Astrocyte (in vitro differentiated cells and primary cell): ENCODE measurements at regions not wholly inside any gene's neighbourhood (a gene's known extent, or its start where the extent isn't known, plus 50 kb on each side); places are given as distances from the start of the nearest gene placed in this dataset.

Source experiments
- DNase-seq: peaks from one replicate; pipeline ENCODE4 v3.0.0-alpha.2; 2010; ENCODE audit warnings: low read depth
- FAIRE-seq: peaks from 2 replicates; lab custom pipeline; 2011; peaks lifted over from hg19 to GRCh38; lab: Jason Lieb, UNC
- H2AFZ ChIP-seq: 2 replicates; pipeline ENCODE4 v1.6.0; 2012; ENCODE audit warnings: low read depth, low read length, inconsistent platforms
- H3K27ac ChIP-seq: 2 replicates; pipeline ENCODE4 v1.5.1; 2011; ENCODE audit warnings: low read depth, low read length, inconsistent platforms
- H3K27me3 ChIP-seq: 2 replicates; pipeline ENCODE4 v1.6.0; 2011; ENCODE audit warnings: low read length, inconsistent platforms; ENCODE audit not compliant: insufficient read depth
- H3K36me3 ChIP-seq: 2 replicates; pipeline ENCODE4 v1.5.1; 2011; ENCODE audit warnings: low read length, inconsistent platforms; ENCODE audit not compliant: insufficient read depth
- H3K4me1 ChIP-seq: 2 replicates; pipeline ENCODE4 v1.5.1; 2011; ENCODE audit warnings: low read length, inconsistent platforms; ENCODE audit not compliant: insufficient read depth
- H3K4me2 ChIP-seq: 2 replicates; pipeline ENCODE4 v1.6.0; 2012; ENCODE audit warnings: low read length, inconsistent platforms
- H3K4me3 ChIP-seq: 2 replicates; pipeline ENCODE4 v1.5.1; 2011; ENCODE audit warnings: low read depth, mild to moderate bottlenecking, low read length, inconsistent platforms; ENCODE audit not compliant: insufficient read depth
- H3K79me2 ChIP-seq: 2 replicates; pipeline ENCODE4 v1.6.0; 2012; ENCODE audit warnings: mild to moderate bottlenecking, low read length, inconsistent platforms; ENCODE audit not compliant: insufficient read depth
- H3K9ac ChIP-seq: 2 replicates; pipeline ENCODE4 v1.6.0; 2012; ENCODE audit warnings: mild to moderate bottlenecking, low read length, inconsistent platforms
- H3K9me3 ChIP-seq: 2 replicates; pipeline ENCODE4 v1.5.1; 2012; ENCODE audit warnings: low read depth, mild to moderate bottlenecking, low read length, inconsistent platforms; ENCODE audit not compliant: insufficient read depth
- H4K20me1 ChIP-seq: 2 replicates; pipeline ENCODE4 v1.6.0; 2012; ENCODE audit warnings: low read length, inconsistent platforms; ENCODE audit not compliant: insufficient read depth
- H3K27ac Mint-ChIP-seq: one replicate; pipeline ENCODE4 v1.8.0; 2021; ENCODE audit warnings: mild to moderate bottlenecking, mixed read lengths; ENCODE audit not compliant: unreplicated experiment
- H3K27me3 Mint-ChIP-seq: one replicate; pipeline ENCODE4 v1.8.0; 2021; ENCODE audit warnings: low read depth, mixed read lengths; ENCODE audit not compliant: unreplicated experiment
- H3K36me3 Mint-ChIP-seq: one replicate; pipeline ENCODE4 v1.8.0; 2021; ENCODE audit warnings: low read depth, mixed read lengths; ENCODE audit not compliant: unreplicated experiment
- H3K4me1 Mint-ChIP-seq: one replicate; pipeline ENCODE4 v1.8.0; 2021; ENCODE audit warnings: low read depth, mixed read lengths; ENCODE audit not compliant: unreplicated experiment
- H3K4me3 Mint-ChIP-seq: one replicate; pipeline ENCODE4 v1.8.0; 2021; ENCODE audit warnings: mild to moderate bottlenecking, moderate library complexity, mixed read lengths; ENCODE audit not compliant: unreplicated experiment
- H3K9me3 Mint-ChIP-seq: one replicate; pipeline ENCODE4 v1.8.0; 2021; ENCODE audit warnings: mild to moderate bottlenecking, mixed read lengths; ENCODE audit not compliant: unreplicated experiment
- EZH2 ChIP-seq: IDR thresholded peaks from 2 replicates; pipeline ENCODE4 v1.6.1; 2012; ENCODE audit warnings: mild to moderate bottlenecking, low read length, inconsistent platforms; ENCODE audit not compliant: insufficient read depth
- TF ChIP-seq, protein P1 (sequence below): IDR thresholded peaks from 2 replicates; pipeline ENCODE4 v1.5.1; 2011; ENCODE audit warnings: low read depth, mild to moderate bottlenecking, inconsistent platforms, low read length, moderate library complexity; ENCODE audit not compliant: insufficient read depth

DNA sequence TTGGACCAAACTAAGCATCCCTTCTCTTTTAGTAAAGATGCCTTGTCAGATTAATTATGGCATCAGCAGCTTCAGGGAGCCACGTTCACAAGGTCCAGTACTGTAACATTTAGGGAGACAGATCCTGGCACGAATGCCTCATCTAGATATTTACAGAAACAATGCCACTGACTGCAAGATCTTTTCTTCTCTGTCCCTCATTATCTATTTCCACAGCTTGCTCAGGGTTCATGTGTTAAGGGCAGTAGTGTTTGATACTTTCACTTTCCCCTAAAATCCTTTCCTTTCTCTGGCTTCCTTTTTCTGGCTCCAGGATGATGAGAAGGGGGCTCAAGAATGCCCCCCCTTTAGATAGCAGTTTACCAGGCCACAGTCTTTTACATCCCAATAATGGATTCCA lies 393.9 kb downstream of the BCL11A start:
- no peak overlapping the region for H3K27ac ChIP-seq
- Mint-ChIP-seq H3K27me3 (peaks cover 6% of the 10 kb centered on the region), H3K36me3 (no peaks in the 10 kb centered on the region), H3K27ac (no peak overlapping the region), H3K9me3 (no peaks in the 10 kb centered on the region), H3K4me3 (no peak overlapping the region), H3K4me1 (no peaks in the 10 kb centered on the region)
- FAIRE-seq (no peak), DNase-seq (no peak)
- peaks cover 3% of the 10 kb centered on the region for H3K9me3 ChIP-seq
- no peaks in the 10 kb centered on the region for H3K79me2 ChIP-seq
- no peak overlapping the region for H3K4me3 ChIP-seq
- no peak overlapping the region for H3K9ac ChIP-seq
- H3K4me2 ChIP-seq = no peak overlapping the region
- no peaks in the 10 kb centered on the region for H4K20me1 ChIP-seq
- H3K4me1 ChIP-seq = no peaks in the 10 kb centered on the region
- no peaks in the 10 kb centered on the region for H3K36me3 ChIP-seq
- TF ChIP-seq EZH2 = no peak
- TF ChIP-seq, protein P1, sequence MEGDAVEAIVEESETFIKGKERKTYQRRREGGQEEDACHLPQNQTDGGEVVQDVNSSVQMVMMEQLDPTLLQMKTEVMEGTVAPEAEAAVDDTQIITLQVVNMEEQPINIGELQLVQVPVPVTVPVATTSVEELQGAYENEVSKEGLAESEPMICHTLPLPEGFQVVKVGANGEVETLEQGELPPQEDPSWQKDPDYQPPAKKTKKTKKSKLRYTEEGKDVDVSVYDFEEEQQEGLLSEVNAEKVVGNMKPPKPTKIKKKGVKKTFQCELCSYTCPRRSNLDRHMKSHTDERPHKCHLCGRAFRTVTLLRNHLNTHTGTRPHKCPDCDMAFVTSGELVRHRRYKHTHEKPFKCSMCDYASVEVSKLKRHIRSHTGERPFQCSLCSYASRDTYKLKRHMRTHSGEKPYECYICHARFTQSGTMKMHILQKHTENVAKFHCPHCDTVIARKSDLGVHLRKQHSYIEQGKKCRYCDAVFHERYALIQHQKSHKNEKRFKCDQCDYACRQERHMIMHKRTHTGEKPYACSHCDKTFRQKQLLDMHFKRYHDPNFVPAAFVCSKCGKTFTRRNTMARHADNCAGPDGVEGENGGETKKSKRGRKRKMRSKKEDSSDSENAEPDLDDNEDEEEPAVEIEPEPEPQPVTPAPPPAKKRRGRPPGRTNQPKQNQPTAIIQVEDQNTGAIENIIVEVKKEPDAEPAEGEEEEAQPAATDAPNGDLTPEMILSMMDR = no peak
- no peaks in the 10 kb centered on the region for H3K27me3 ChIP-seq
- H2AFZ ChIP-seq = no peak overlapping the region

DNA sequence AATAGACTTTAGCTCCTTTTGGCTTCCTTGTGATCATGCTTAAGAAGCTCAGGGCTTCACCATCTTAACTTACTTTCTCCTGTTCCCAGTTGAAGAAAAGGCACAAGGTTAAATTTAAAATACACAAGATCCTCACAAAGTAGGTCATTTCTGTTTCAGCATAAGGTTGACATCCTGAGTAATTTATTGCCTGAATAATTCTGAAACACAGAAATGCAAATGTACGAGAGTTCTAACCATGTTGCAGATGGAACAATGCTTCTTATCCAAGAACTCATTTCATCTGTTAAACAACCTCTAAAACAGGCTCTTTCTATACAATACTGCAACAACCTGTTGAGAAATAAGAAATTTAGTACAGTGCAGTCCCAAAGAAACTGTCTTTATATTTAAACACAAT lies 395.2 kb downstream of the BCL11A start:
- Histone ChIP-seq H3K4me3 (no peak overlapping the region), H3K36me3 (no peaks in the 10 kb centered on the region), H3K27me3 (no peaks in the 10 kb centered on the region), H3K9me3 (no peaks in the 10 kb centered on the region), H2AFZ (no peak overlapping the region), H3K4me1 (no peaks in the 10 kb centered on the region), H3K27ac (no peak overlapping the region), H3K9ac (no peak overlapping the region), H3K79me2 (no peaks in the 10 kb centered on the region), H4K20me1 (no peaks in the 10 kb centered on the region), H3K4me2 (no peak overlapping the region)
- Mint-ChIP-seq H3K4me3 (no peak overlapping the region), H3K36me3 (no peaks in the 10 kb centered on the region), H3K27me3 (peaks cover 6% of the 10 kb centered on the region), H3K9me3 (no peaks in the 10 kb centered on the region), H3K4me1 (no peaks in the 10 kb centered on the region), H3K27ac (no peak overlapping the region)
- TF ChIP-seq, protein P1 = no peak
- TF ChIP-seq EZH2 = no peak
- FAIRE-seq (no peak), DNase-seq (no peak)

DNA sequence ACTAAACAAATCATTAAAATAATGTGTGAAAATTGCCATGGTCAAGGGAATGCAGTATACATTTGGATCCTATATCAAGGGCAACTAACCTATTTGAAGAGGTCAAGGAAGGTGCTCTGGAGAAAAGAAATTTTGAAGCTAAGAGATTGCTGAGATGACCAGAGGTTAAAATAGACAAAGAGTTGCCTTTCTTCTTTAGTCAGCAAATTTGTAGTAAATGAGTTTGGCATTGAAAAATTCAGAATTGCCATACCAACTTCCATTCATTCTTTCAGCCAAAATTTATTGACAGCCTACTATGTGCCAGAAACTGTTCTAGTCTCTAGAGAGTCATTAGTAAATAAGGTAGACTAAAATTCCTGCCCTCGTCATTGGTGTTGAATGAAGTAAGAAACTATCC lies 396.2 kb downstream of the BCL11A start:
- Histone ChIP-seq H4K20me1 (no peaks in the 10 kb centered on the region), H3K9ac (no peak overlapping the region), H3K9me3 (no peaks in the 10 kb centered on the region), H3K36me3 (no peaks in the 10 kb centered on the region), H3K27ac (no peak overlapping the region), H3K27me3 (no peaks in the 10 kb centered on the region), H3K4me2 (no peak overlapping the region), H3K79me2 (no peaks in the 10 kb centered on the region), H2AFZ (no peak overlapping the region), H3K4me1 (no peaks in the 10 kb centered on the region), H3K4me3 (no peak overlapping the region)
- Mint-ChIP-seq H3K4me3 (no peak overlapping the region), H3K9me3 (no peaks in the 10 kb centered on the region), H3K27me3 (peaks cover 6% of the 10 kb centered on the region), H3K4me1 (no peaks in the 10 kb centered on the region), H3K36me3 (no peaks in the 10 kb centered on the region), H3K27ac (no peak overlapping the region)
- no peak for DNase-seq
- TF ChIP-seq EZH2 = no peak
- TF ChIP-seq, protein P1 = no peak
- no peak for FAIRE-seq
